Left lobe of liver (tissue), 2 donors: ENCODE measurements at regions not wholly inside any gene's neighbourhood (a gene's known extent, or its start where the extent isn't known, plus 50 kb on each side); places are given as distances from the start of the nearest gene placed in this dataset.
A peak's percentile ranks its signal among the peaks of the same experiment; 100 is the strongest.

ENCODE experiments used
- ATAC-seq: fragments of 200-7000 bp; cut with Tn5 transposase; one replicate; pipeline ENCODE4 v1.9.1; 2020; ENCODE audit warnings: mild to moderate bottlenecking, moderate library complexity
- DNase-seq: peaks from one replicate; pipeline ENCODE4 v3.0.0-alpha.2; 2020; ENCODE audit warnings: low spot score
- donor health status: DM: no; HTN: no; CAD: no; lungs with moderate emphysema.
- donor health status: DM: no; HTN: yes; CAD: no.

DNA sequence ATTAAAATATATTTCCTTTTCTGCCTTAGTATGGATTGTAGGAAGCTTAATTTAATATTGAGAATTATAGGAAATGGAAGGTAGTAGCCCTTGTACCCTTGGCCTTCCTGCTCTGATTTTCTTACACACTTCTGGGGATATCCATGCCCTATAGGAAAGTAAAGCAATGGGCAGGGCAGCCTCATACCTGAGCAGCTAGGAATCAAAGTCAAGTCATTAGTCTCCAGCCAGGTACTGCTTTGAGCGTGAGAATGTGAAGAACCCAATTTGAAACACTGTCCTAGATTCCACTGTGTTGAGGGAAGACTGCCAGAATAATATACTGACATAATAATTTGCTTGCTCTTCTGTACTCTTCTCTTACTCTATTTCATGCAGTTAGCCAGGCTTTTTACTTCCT lies 51.0 kb upstream of the L3MBTL3 start:
- no peak for ATAC-seq
- no peak for DNase-seq

- DNase-seq (no peak), ATAC-seq (no peak)
These were observed 52.3 kb upstream of the L3MBTL3 start for GRCh38 chr6:129966125-129966524.

- ATAC-seq (no peak), DNase-seq (no peak)
These were observed 53.3 kb upstream of the L3MBTL3 start for GRCh38 chr6:129965096-129965495.

DNA sequence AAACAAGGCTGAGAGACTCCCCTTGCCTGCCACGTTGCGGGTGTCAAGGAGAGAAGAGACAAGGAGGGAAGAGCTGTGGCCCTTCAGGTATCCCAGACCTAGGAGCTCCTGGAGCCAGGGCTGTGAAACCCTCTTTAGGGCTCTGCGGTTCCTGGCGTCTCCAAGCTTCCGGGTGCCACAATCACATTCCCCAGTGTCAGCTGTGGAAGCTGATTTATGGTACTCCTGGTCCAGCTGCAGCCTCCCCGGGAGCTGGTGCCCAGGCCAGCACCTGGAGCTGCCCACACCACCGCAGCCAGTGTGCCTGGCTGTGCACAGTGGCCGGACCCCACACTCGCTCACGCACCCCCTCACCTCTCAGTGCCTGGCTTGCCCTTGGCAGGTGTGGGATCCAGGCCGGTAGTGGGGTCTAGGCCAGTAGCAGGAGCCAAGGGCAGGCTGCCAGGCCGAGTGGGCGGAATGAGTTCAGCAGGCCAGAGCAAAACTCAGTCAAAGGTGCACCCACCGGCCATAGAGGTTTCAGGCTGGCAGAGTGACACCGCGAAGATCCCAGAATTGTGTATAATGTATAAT lies 58.9 kb upstream of the L3MBTL3 start:
- DNase-seq (no peak), ATAC-seq (no peak)

DNA sequence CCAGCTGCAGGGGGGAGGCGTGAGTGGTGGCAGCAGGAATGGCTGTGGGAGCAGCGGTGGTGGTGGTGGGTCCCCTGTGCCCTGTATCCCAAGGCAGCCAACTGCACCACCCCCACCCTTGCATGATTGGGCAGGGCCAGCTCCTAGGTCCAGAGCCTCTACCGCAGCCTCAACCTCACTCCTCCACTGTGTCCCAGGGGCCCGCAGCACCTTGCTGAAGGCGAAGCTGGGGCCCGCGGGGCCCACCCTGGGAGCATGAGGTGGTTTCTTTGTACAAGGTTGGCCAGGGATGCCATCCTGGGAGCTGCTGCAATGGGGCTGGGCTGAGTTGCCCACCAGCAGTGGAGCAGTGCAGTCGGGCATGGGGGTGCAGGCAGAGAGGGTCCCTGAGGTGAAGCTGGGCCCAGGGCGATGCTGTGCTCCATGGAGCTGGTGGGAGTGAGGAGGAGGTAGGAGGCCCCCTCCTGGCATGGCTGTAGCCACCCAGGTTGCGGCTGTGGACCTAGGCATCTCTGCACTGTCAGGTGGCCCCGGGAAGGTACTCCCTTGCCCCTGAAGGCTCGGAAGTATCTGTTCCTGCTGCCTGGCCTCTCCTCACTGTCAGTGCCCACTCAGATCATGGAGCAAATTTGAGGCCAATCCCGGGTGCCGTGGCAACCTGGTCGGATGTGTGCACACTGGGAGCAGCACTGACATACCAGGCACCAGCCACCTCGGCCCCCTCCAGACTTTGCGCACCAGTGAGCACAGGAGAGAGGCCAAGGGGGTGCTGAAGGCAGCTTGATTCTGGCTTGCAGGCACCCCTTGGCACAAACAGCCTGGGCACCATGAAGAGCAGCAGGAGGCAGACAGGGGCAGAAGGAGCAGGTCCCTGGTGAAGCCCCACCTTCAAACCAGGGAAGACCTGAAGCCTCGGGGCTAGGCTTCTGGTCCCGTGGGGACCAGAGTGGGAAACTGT lies 60.2 kb upstream of the L3MBTL3 start:
- ATAC-seq, result no peak
- no peak for DNase-seq

DNA sequence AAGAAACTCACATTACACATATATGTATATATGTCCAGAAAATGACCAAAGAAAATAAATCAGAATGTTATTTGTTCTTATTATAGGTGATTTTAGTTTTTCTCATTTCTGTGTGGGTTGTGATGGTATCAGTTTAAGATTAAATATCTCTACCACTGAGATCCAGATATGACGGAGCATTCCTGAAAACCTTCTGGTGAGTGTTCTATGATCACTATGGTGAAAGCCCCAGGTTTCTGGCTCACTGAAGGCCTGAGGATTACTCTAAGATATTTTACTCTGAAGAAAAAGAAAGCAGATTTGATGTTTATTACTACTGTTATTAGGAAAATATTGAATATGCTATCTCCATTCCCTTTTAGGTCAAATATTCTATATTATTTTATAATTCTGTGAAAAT lies 62.8 kb upstream of the L3MBTL3 start:
- ATAC-seq, result no peak

GRCh38 chr6:129954749-129955431 lies 63.5 kb upstream of the L3MBTL3 start:
- DNase-seq (no peak), ATAC-seq (no peak)

More for the DNA sequence above, 62.8 kb upstream of the L3MBTL3 start:
- DNase-seq, result no peak

- ATAC-seq (no peak), DNase-seq (no peak)
These were observed 70.6 kb upstream of the L3MBTL3 start for GRCh38 chr6:129947797-129948196.

GRCh38 chr6:129946439-129947140 lies 71.8 kb upstream of the L3MBTL3 start:
- ATAC-seq, result no peak
- no peak for DNase-seq

DNA sequence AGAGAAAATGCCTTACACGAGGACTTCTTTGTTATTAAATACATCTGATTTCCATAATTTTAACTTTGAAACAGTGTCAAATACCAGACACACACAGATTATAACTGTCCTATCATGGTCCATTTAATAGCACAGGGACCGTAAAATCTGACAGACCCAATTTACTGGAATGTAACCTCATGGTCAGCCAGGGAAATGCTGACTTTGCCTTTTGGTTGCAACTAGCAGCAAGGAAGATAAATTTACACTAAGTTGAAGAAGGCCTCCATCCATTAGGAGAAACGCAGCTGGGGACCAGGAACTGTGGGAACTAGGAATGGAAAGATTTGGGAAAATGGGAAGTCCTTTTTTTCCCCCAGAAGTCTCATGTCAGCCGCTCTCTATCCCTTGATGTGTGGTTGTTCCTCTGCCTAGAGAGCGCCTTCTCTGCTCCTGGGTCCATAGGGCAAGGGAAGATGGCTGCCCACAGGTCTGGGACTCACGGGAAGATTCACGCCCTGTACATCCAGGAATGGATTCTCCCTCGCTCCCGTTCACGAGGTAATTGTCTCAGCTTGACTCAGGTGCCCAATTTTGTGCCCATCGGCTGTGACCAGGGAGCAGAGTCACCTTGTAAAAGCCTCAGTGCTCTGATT lies 74.6 kb upstream of the L3MBTL3 start:
- ATAC-seq (no peak), DNase-seq (no peak)

DNA sequence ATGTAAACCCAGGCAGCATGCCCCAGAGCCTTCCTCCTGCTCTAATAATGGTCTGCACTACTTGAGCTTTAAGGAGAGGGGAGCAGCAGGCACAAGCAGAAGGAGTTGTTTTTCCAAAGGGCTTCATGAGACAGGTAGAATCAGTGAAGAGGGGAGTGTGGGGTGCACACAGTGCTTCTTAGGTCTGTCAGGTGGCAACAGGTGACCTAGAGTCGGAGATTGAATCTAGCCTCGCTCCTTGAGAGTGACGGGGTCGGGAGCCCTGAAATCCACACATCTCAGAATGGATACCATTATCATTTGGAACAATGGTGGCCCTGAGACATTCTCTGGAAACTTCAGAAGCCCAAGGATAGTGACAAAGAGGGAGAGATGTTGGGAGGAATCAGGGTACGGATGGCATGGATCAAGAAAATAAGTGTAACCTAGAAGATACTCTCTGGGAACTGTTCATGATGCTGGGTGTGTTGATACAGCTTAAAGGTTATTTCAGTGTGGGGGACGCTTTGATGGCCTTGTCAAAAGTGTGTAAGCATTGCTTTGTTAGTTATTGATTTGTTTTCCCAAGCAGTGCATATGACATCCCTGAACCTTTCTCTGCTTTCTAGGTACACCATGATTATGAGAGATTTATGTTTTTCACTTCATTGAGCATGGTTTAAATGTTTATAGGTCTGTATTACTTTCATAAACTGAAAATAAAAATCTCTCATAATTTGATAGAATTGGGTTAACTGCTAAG lies 77.8 kb upstream of the L3MBTL3 start:
- no peak for ATAC-seq
- no peak for DNase-seq

GRCh38 chr6:129938249-129939020 lies 77.3 kb upstream of the TMEM244 start:
- no peak for DNase-seq
- ATAC-seq, result no peak

DNA sequence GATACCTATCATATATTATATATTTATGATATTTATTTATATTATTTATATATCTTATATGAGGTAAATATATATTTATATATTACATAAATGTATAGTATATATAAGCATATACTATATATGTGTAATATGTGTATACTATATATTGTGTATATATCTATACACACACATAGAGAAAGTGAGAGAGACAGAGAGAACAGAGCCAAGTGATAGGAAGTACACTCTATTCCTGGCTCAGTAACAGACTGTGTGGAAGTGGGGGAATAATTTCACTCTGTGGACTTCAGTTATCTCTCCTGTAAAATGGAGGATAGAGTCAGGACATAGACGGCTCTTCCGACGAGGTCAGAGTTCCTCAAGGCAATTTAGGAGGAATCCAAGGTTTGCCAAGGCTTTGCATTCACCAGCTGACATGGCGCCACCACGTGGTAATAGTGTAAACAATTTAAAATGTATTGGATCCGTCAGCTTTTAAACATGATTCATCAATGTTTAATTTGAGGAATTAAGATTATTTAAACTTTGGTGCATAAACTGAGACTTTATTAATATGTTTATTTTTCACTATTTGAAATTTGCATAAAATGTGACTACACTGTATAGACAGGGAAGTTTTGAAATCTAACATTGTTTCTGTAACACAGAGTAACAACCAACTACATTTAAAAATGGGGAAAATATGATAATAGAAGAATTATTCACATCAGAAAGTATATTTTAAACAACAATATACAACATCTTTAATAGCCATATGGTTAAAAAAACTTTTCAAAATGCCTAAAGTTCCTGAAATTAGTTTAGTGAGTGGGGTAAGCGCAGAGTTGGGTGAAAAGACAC lies 75.4 kb upstream of the TMEM244 start:
- DNase-seq, result peak; percentile 49
- ATAC-seq, result peak; percentile 87

DNA sequence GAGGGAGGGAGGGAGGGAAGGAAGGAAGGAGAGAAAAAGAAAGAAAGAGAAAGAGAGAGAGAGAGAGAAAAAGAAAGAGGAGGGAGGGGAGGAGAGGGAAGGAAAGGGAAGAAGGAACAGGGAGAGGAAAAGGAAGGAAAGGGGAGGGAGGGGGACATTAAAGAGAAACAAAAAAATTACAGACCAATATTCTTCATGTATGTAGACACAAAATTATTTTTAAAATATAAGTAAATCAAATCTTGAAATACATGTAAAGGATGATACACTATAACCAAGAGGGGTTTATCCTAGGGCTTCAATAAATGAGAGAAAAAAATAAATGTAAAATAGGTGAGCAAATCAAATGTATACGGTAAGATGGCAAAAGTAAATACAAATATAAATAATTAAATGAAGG lies 71.2 kb upstream of the TMEM244 start:
- no peak for DNase-seq
- ATAC-seq, result no peak

GRCh38 chr6:129929433-129929832 lies 68.3 kb upstream of the TMEM244 start:
- DNase-seq (no peak), ATAC-seq (no peak)

DNA sequence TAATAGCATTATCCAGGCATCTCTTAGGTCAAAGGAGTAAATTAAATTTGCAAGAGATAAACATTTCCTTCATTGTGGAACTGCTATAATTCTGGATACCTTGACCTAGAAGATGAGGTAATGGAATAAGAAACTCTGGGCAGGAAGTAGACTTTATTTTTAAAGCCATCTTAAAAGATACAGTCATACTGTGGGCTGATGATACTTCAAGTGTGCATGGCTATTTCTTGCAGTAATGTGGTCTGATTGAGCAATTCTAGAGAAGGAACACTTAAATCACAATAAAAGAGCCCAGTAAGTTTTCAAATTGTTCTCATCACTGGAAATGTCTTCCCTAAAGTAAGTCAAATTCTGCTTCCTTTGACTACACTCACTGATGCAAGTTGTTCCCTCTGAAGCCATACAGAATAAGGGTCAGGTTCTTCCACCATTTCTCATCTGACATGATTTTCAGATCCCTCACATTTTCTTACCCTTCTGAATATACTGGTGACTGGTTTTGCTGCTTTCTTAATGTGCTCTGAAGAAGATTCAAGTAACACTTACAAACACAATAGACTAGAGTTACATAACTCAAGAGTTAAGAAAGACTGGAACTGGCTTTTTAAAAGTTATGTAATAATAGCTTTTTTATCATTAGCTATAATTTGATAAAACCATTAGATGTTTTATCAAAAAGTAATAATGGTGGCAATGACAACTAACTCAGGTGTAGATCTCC lies 62.6 kb upstream of the TMEM244 start:
- no peak for DNase-seq
- no peak for ATAC-seq

DNA sequence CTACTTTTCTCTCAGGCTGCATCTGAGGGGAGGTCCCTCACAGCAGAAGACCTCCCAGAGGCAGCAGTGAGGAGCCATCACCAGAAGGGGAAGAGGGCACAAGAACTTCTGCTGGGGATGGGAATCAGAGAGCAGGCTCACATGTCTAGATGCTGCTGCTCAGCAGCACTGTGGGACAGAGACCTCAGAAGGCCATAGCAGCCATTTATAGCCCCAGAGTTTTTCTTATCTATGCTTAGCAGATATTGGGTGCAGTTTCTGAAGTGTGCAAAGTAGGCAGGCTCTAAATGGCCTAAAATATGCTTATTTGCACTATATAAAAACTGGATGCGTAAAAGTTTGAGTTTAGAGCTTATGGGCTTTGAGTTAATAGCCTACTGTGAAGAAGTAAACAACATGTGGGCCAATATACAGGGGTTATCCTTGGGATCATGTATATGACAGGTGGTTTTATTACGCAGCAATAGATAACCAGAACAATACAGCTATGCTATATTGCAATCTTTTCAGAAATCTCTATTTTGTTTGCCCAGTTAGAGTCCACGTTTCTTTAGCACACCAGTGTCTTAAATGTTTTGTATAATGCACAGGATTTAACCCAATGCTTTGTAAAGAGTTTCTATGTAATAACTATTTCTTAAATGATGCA lies 60.2 kb upstream of the TMEM244 start:
- DNase-seq, result no peak
- ATAC-seq, result no peak
